ENCODE measurements at regions not wholly inside any gene's neighbourhood (a gene's known extent, or its start where the extent isn't known, plus 50 kb on each side); places are given as distances from the start of the nearest gene placed in this dataset.

DNA sequence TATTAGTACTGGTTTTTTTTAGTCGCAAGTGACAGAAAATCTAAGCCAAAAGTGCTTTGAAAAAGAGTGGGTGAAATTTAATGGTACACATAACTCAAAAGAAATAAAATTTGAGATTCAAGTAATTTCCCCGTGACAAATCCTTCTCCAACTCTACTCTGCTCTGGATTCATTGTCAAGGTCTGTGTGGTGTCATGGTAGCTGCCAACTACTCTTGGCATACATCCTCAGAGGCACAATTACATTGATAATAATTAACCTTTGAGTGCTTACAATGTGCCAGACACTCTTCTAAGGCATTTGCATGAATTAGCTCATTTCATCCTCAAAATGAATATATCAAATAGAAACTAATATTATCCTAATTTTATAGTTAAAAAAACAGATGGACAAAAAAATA lies 1153.9 kb upstream of the NCAM2 start:
- DNase-seq (ENCODE audit: low spot score): no peak

DNA sequence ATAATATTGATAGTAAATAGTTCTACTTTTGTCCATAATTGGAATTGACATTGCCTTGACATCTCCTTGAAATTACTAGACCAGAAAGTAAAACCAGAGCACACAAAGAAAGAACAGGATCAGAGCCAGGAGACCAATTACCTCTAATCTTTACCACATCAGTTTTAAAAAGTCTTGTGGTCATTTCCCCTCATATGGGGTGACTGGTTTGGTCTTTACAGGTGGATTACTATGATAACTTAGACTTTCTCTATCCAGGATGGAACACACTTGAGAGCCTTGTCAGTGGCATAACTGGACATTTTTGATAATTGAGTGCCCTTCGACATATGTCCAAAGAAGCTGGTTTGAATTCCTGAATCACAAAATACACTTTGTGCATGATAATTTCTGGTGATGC lies 1148.1 kb upstream of the NCAM2 start:
- DNase-seq (ENCODE audit: low spot score): no peak

- no peak for DNase-seq (ENCODE audit: low spot score)
Observed at GRCh38 chr21:19853061-19853460, 1145.1 kb upstream of the NCAM2 start.

DNA sequence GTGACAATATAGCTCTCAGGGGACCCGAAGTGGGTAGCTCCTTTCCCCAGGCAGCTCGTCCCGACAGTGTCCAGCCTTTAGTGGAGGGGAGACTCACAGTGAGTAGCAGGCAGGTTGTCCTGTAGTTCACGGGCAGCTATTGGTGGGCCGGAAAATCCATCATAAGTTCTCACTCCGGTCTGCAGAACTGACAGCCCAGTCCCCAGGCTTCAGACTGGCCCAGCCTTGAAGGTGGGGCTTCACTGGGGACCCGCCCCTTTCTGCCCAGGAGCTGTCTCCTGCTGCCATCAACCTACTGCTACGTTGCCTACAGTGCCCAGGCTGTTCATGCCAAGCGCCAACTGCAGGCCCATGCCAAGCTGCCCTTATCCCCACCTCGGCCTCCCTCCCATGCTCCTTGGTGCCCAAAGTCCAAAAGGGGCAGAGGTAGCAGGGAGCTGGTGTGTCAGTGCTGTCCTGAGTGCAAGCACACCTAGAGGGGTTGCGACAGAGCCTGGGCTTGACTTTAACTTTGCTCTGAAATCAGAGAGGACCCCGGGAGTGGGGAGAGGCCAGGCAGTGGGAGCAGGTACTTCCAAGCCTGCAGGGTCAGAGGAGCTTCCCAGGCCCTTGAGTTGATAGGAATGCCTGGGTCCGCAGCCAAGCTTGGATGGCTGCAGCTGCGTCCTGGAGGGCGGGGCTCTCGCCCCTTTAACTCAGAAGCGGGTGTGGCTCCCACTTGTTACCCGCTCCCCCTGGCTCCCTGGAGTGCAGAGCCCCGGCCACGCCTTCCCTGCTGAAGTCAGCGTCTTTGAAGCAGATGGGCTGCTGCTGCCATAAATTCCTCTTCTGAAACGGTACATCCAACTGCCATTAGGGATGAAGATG lies 1144.3 kb upstream of the NCAM2 start:
- peak; percentile 14 for DNase-seq (ENCODE audit: low spot score)

- no peak for DNase-seq (ENCODE audit: low spot score)
Observed at GRCh38 chr21:19855522-19855921, 1142.7 kb upstream of the NCAM2 start.

- peak; percentile 37 for DNase-seq (ENCODE audit: low spot score)
Observed at GRCh38 chr21:19864476-19864875, 1133.7 kb upstream of the NCAM2 start.

DNA sequence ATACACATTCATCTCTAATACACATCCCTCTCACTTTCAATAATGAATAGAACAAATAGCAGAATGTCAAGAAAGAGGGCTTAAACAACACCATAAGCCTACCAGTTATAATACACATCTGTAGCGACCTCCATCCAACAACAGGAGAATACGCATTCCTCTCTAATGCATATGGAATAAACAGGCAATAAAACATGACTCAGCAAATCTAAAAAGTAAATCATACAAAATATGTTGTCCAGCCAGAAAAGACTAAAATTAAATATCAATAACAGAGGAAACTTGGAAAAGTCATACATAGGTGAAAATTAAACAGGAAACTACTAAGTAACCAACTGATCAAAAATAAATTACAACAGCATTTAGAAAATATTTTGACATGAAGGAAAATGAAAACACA lies 1127.5 kb upstream of the NCAM2 start:
- no peak for DNase-seq (ENCODE audit: low spot score)

DNA sequence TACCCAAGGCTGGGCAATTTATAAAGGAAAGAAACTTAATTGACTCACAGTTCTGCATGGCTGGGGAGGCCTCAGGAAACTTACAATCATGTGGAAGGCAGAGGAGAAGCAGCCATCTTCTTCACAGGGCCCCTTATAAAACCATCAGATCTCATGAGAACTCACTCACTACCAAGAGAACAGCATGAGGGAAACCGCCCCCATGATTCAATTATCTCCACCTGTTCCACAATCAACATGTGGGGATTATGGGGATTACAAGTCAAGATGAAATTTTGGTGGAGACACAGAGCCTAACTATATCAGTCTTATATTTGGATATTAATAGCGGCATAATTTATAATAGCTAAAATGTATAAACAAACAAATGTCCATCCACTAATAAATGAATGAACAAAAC lies 1123.7 kb upstream of the NCAM2 start:
- no peak for DNase-seq (ENCODE audit: low spot score)

- DNase-seq (ENCODE audit: low spot score): no peak
Observed at GRCh38 chr21:19878133-19878532, 1120.1 kb upstream of the NCAM2 start.

DNA sequence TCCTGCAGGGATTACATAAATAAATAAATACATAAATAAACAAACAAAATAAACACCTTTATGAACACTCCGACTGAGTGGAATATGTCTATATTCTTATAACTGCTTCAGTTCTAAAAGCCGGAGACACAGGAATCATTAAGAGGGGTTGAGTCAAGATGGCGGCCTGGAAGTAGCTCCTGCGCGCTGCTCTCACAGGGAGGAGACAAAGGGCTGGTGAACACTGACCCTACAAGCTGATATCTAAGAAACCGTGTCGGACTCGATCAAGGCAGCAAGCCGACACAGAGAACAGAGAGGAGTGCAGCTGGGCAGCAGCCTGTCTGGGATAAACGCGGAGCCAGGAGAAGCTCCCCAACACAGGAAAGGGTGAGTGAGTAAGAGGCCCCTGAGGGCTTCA lies 1098.6 kb upstream of the NCAM2 start:
- no peak for DNase-seq (ENCODE audit: low spot score)

- no peak for DNase-seq (ENCODE audit: low spot score)
Observed at GRCh38 chr21:19900149-19900548, 1098.1 kb upstream of the NCAM2 start.

GRCh38 chr21:19908390-19908789 lies 1089.8 kb upstream of the NCAM2 start:
- no peak for DNase-seq (ENCODE audit: low spot score)

- no peak for DNase-seq (ENCODE audit: low spot score)
Observed at GRCh38 chr21:19914028-19914427, 1084.2 kb upstream of the NCAM2 start.

DNA sequence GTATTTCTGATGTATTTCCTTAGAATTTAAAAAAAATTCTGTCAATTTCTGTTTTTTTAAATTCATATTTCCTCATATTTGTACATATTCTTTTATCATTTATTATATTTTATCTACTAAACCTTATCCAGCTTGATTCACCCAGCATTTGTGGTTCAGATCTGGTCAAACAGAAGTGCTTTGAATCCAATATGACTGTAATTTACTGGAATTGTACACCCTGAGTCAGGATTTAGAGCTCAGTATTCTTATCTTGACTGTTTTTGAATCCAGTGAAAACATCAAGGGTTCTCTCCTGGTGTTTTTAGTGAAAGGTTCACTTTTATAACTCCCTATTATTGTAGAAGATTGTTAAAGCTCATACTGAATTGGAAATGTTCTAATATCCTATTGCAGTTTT lies 1077.0 kb upstream of the NCAM2 start:
- no peak for DNase-seq (ENCODE audit: low spot score)

DNA sequence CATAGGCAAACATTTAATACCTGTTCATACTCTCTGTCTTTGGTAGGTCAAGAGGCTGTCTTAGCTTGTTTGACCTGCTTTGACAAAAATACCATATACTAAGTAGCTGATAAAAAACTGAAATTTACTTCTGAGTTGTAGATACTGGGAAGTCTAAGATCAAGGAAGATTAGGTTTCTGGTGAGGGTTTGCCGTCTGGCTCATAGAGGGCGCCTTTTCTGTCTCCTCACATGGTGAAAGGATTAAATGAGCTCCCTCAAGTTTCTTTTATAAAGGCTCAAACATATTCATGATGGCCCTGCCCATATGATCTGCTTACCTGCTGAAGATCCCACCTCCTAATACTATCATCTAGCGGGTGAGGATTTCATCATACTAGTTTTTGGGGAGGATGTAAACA lies 1076.1 kb upstream of the NCAM2 start:
- DNase-seq (ENCODE audit: low spot score): no peak

GRCh38 chr21:19935467-19935866 lies 1062.7 kb upstream of the NCAM2 start:
- no peak for DNase-seq (ENCODE audit: low spot score)

- DNase-seq (ENCODE audit: low spot score): no peak
Observed at GRCh38 chr21:19937619-19938018, 1060.6 kb upstream of the NCAM2 start.

- DNase-seq (ENCODE audit: low spot score): no peak
Observed at GRCh38 chr21:19941626-19942025, 1056.6 kb upstream of the NCAM2 start.

- no peak for DNase-seq (ENCODE audit: low spot score)
Observed at GRCh38 chr21:19950347-19950746, 1047.9 kb upstream of the NCAM2 start.

- DNase-seq (ENCODE audit: low spot score): no peak
Observed at GRCh38 chr21:19969156-19969555, 1029.1 kb upstream of the NCAM2 start.

GRCh38 chr21:19981938-19982337 lies 1016.3 kb upstream of the NCAM2 start:
- no peak for DNase-seq (ENCODE audit: low spot score)

DNA sequence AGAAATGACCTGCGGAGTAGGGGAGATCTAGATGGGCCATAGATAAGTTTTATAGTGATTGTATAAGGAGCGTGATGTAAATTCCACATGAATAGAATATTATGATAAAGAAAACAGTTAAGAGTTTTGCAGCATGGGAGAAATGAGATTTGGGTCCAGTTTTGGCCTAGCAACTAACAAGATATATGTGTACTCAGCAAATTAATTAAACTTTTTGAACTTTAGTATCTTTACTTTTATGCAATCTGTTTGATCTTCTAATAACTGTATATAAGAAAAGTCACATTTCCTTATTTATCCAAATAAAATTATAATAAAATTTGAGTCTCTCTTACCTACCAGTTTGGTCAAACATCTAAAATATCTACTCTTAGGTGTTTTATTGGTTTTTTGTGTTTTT lies 1011.8 kb upstream of the NCAM2 start:
- DNase-seq (ENCODE audit: low spot score): no peak

DNA sequence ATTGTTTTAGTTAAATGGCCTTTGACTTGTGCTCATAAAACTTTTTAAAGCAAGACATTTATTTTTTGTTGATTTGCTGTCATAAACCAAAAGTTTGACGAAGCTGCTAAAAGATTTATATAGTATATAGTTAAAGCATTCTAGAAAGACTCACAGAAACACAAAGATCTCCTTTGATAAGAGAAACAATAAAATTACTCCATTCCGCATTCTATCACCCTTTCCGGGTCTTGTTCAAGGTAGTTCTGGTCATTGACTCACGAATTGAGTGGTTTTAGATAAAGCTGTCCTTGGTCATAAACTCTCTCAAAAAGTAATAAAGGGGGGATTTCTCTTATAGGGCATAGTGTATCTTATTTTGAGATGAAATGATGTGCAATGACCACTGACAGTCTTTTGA lies 1010.5 kb upstream of the NCAM2 start:
- DNase-seq (ENCODE audit: low spot score): no peak

- DNase-seq (ENCODE audit: low spot score): no peak
Observed at GRCh38 chr21:19992540-19992939, 1005.7 kb upstream of the NCAM2 start.

All from HuH-7 (cell line).